Smooth muscle cell (in vitro differentiated cells): ENCODE measurements at regions not wholly inside any gene's neighbourhood (a gene's known extent, or its start where the extent isn't known, plus 50 kb on each side); places are given as distances from the start of the nearest gene placed in this dataset.

ENCODE experiments used
- DNase-seq: peaks from one replicate; lab custom pipeline; 2025; ENCODE audit not compliant: unreplicated experiment; lab: John Stamatoyannopoulos, UW
- H2AFZ ChIP-seq: fragments of 200-600 bp; sonication (generic); 2 replicates; pipeline ENCODE4 v1.6.0; 2016; ENCODE audit warnings: antibody characterized with exemption, low read depth, mild to moderate bottlenecking
- H3F3A ChIP-seq: fragments of 200-600 bp; sonication (generic); 2 replicates; pipeline ENCODE4 v1.6.0; 2017; ENCODE audit warnings: antibody characterized with exemption, low read depth
- H3K27ac ChIP-seq: fragments of 200-600 bp; sonication (generic); 2 replicates; pipeline ENCODE4 v1.5.1; 2016; ENCODE audit warnings: low read depth, mild to moderate bottlenecking
- H3K27me3 ChIP-seq: fragments of 200-600 bp; sonication (generic); 2 replicates; pipeline ENCODE4 v1.6.1; 2016; ENCODE audit warnings: low read depth, mild to moderate bottlenecking
- H3K36me3 ChIP-seq: fragments of 200-600 bp; sonication (generic); 2 replicates; pipeline ENCODE4 v1.5.1; 2016; ENCODE audit warnings: low read depth
- H3K4me1 ChIP-seq: fragments of 200-600 bp; sonication (generic); 2 replicates; pipeline ENCODE4 v1.5.1; 2016; ENCODE audit warnings: low read depth
- H3K4me2 ChIP-seq: fragments of 200-600 bp; sonication (generic); 2 replicates; pipeline ENCODE4 v1.6.0; 2016; ENCODE audit warnings: mild to moderate bottlenecking
- H3K4me3 ChIP-seq: fragments of 200-600 bp; sonication (generic); 2 replicates; pipeline ENCODE4 v1.5.1; 2016; ENCODE audit warnings: mild to moderate bottlenecking
- H3K79me2 ChIP-seq: fragments of 200-600 bp; sonication (generic); 2 replicates; pipeline ENCODE4 v1.6.0; 2016; ENCODE audit warnings: low read depth, mild to moderate bottlenecking
- H3K9ac ChIP-seq: fragments of 200-600 bp; sonication (generic); 2 replicates; pipeline ENCODE4 v1.6.0; 2016; ENCODE audit warnings: low read depth
- H3K9me3 ChIP-seq: fragments of 200-600 bp; sonication (generic); replicated peaks from 2 replicates; pipeline ENCODE4 v1.5.1; 2016; ENCODE audit warnings: low read depth
- H4K20me1 ChIP-seq: fragments of 200-600 bp; sonication (generic); 2 replicates; pipeline ENCODE4 v1.6.0; 2016; ENCODE audit warnings: low read depth
- CTCF ChIP-seq: fragments of 200-600 bp; sonication (generic); IDR thresholded peaks from 2 replicates; pipeline ENCODE4 v1.5.1; 2017; ENCODE audit warnings: borderline replicate concordance, mild to moderate bottlenecking, antibody characterized with exemption; ENCODE audit not compliant: insufficient read depth, poor library complexity, severe bottlenecking
- WGBS: methylation state at CpG from one replicate; pipeline ENCODE4 v1.1.7; 2016; ENCODE audit warnings: low lambda C conversion rate; 5-methylcytosine and 5-hydroxymethylcytosine counted together

- Histone ChIP-seq H3K4me3 (no peak overlapping the region), H3K9ac (no peak overlapping the region), H3F3A (no peaks in the 10 kb centered on the region), H3K4me1 (no peaks in the 10 kb centered on the region), H3K4me2 (no peak overlapping the region), H4K20me1 (no peaks in the 10 kb centered on the region), H3K27me3 (no peaks in the 10 kb centered on the region), H3K36me3 (no peaks in the 10 kb centered on the region), H2AFZ (no peak overlapping the region), H3K27ac (no peak overlapping the region), H3K79me2 (no peaks in the 10 kb centered on the region), H3K9me3 (no peaks in the 10 kb centered on the region)
- DNase-seq, result no peak
- 59% methylated on average over 1 of the region's 1 CpG for WGBS
- no peak for TF ChIP-seq CTCF
These were observed 460.0 kb upstream of the NOX3 start for GRCh38 chr6:155915651-155916050.

- Histone ChIP-seq H3K4me2 (no peak overlapping the region), H3K4me3 (no peak overlapping the region), H3K79me2 (no peaks in the 10 kb centered on the region), H3K9me3 (no peaks in the 10 kb centered on the region), H4K20me1 (no peaks in the 10 kb centered on the region), H3K27ac (no peak overlapping the region), H3K27me3 (no peaks in the 10 kb centered on the region), H2AFZ (no peak overlapping the region), H3K9ac (no peak overlapping the region), H3K4me1 (no peaks in the 10 kb centered on the region), H3F3A (no peaks in the 10 kb centered on the region), H3K36me3 (no peaks in the 10 kb centered on the region)
- no peak for DNase-seq
- 93% methylated on average over 8 of the region's 8 CpGs for whole genome bisulfite sequencing
- TF ChIP-seq CTCF, result no peak
These were observed 458.2 kb upstream of the NOX3 start for GRCh38 chr6:155913816-155914215.

- Histone ChIP-seq H3K9me3 (no peaks in the 10 kb centered on the region), H2AFZ (no peak overlapping the region), H3F3A (no peaks in the 10 kb centered on the region), H4K20me1 (no peaks in the 10 kb centered on the region), H3K4me3 (no peak overlapping the region), H3K4me1 (no peaks in the 10 kb centered on the region), H3K27ac (no peak overlapping the region), H3K79me2 (no peaks in the 10 kb centered on the region), H3K9ac (no peak overlapping the region), H3K36me3 (no peaks in the 10 kb centered on the region), H3K27me3 (no peaks in the 10 kb centered on the region), H3K4me2 (no peak overlapping the region)
- DNase-seq, result no peak
- WGBS, result 77% methylated on average over 2 of the region's 2 CpGs
- no peak for TF ChIP-seq CTCF
These were observed 454.1 kb upstream of the NOX3 start for GRCh38 chr6:155909710-155910109.

- Histone ChIP-seq H4K20me1 (no peaks in the 10 kb centered on the region), H2AFZ (no peak overlapping the region), H3K27ac (no peak overlapping the region), H3K79me2 (no peaks in the 10 kb centered on the region), H3K4me2 (no peak overlapping the region), H3K36me3 (no peaks in the 10 kb centered on the region), H3K4me1 (no peaks in the 10 kb centered on the region), H3K9ac (no peak overlapping the region), H3K4me3 (no peak overlapping the region), H3K9me3 (no peaks in the 10 kb centered on the region), H3F3A (no peaks in the 10 kb centered on the region), H3K27me3 (no peaks in the 10 kb centered on the region)
- DNase-seq, result no peak
- no peak for TF ChIP-seq CTCF
- 71% methylated on average over 3 of the region's 3 CpGs for WGBS
These were observed 440.0 kb upstream of the NOX3 start for GRCh38 chr6:155895641-155896040.
